CD4-positive, alpha-beta T cell (primary cell): ENCODE measurements at regions not wholly inside any gene's neighbourhood (a gene's known extent, or its start where the extent isn't known, plus 50 kb on each side); places are given as distances from the start of the nearest gene placed in this dataset.

Source experiments
- ATAC-seq: fragments of 200-7000 bp; cut with Tn5 transposase; one replicate; pipeline ENCODE4 v1.10.0; 2022; ENCODE audit warnings: mild to moderate bottlenecking; ENCODE audit not compliant: poor library complexity
- CTCF ChIA-PET: fragments of 350-600 bp; sonication (Branson Sonifier 250); formaldehyde crosslinking; loops from one replicate; lab custom pipeline; 2021; ENCODE audit warnings: antibody characterized with exemption, inconsistent platforms; lab: Charles Lee
- POLR2A ChIA-PET: fragments of 350-600 bp; sonication (Branson Sonifier 250); formaldehyde crosslinking; loops from one replicate; lab custom pipeline; 2021; ENCODE audit warnings: antibody characterized with exemption, inconsistent platforms; lab: Charles Lee
- DNase-seq, 14 experiments: peaks; one replicate each; pipeline ENCODE4 v3.0.0-alpha.2; 2013 to 2020; ENCODE audit warnings: mixed read lengths in 2 of 14
- H3K27ac ChIP-seq, 2 donors: one replicate each; pipeline versions ENCODE4 v1.5.1 to v1.7.0; 2013; ENCODE audit warnings: low read length in 2 of 2, low read depth in 1 of 2, mild to moderate bottlenecking in 1 of 2
- H3K27me3 ChIP-seq, 2 experiments: 1 replicate in 1 of 2; 2 replicates in 1 of 2; pipeline versions ENCODE4 v1.6.1 to v1.7.0; 2013; ENCODE audit warnings: low read length in 2 of 2, control low read depth in 1 of 2, mild to moderate bottlenecking in 1 of 2, moderate library complexity in 1 of 2; ENCODE audit not compliant: insufficient read depth in 2 of 2, control insufficient read depth in 1 of 2
- H3K36me3 ChIP-seq: one replicate; pipeline ENCODE4 v1.6.1; 2013; ENCODE audit warnings: low read length, control low read depth; ENCODE audit not compliant: insufficient read depth
- H3K4me1 ChIP-seq: one replicate; pipeline ENCODE4 v1.6.1; 2013; ENCODE audit warnings: low read length, control low read depth; ENCODE audit not compliant: insufficient read depth
- H3K4me3 ChIP-seq: one replicate; pipeline ENCODE4 v1.5.1; 2013; ENCODE audit warnings: mild to moderate bottlenecking, low read length, moderate library complexity
- H3K9me3 ChIP-seq, 2 experiments: 1 replicate in 1 of 2; 2 replicates in 1 of 2; pipeline versions ENCODE4 v1.6.1 to v1.7.0; 2013; ENCODE audit warnings: low read length in 2 of 2, mild to moderate bottlenecking in 2 of 2, control low read depth in 1 of 2, moderate library complexity in 1 of 2; ENCODE audit not compliant: control insufficient read depth in 1 of 2, insufficient read depth in 1 of 2
- H3K27ac Mint-ChIP-seq: one replicate; pipeline ENCODE4 v1.8.0; 2020; ENCODE audit warnings: mixed read lengths
- H3K27me3 Mint-ChIP-seq: one replicate; pipeline ENCODE4 v1.8.0; 2021; ENCODE audit warnings: mixed read lengths
- H3K36me3 Mint-ChIP-seq: one replicate; pipeline ENCODE4 v1.8.0; 2021; ENCODE audit warnings: low read depth, mixed read lengths
- H3K4me1 Mint-ChIP-seq: one replicate; pipeline ENCODE4 v1.8.0; 2021; ENCODE audit warnings: low read depth, mixed read lengths
- H3K4me3 Mint-ChIP-seq: one replicate; pipeline ENCODE4 v1.8.0; 2020; ENCODE audit warnings: mild to moderate bottlenecking, mixed read lengths
- H3K9me3 Mint-ChIP-seq: one replicate; pipeline ENCODE4 v1.8.0; 2020; ENCODE audit warnings: mixed read lengths
- CTCF ChIP-seq: fragments of 200-600 bp; IDR thresholded peaks from one replicate; pipeline ENCODE4 v1.8.0; 2022; ENCODE audit warnings: antibody characterized with exemption, mild to moderate bottlenecking
- intact Hi-C, 2 experiments: fragments of 100-400 bp; cut with DNase I in 1 of 2; cut with micrococcal nuclease in 1 of 2; formaldehyde crosslinking; loops; one replicate each; pipeline versions ENCODE4 v1.15.1 to v1.9.0; 2023 to 2025; cut with DNase I, micrococcal nuclease

GRCh38 chr16:60815865-60816264 lies 1220.4 kb downstream of the CDH8 start:
- DNase-seq (no peak), ATAC-seq (no peak)
- Histone ChIP-seq H3K9me3 (no peaks in the 10 kb centered on the region), H3K36me3 (no peaks in the 10 kb centered on the region), H3K4me3 (no peak overlapping the region), H3K4me1 (no peaks in the 10 kb centered on the region), H3K27me3 (no peaks in the 10 kb centered on the region), H3K27ac (no peak overlapping the region)
- ChIA-PET CTCF (no interaction called here), POLR2A (no interaction called here)
- H3K27me3 Mint-ChIP-seq: no peaks in the 10 kb centered on the region
- no peak overlapping the region for H3K27ac Mint-ChIP-seq
- H3K4me3 Mint-ChIP-seq: no peak overlapping the region
- TF ChIP-seq CTCF: no peak
- no peaks in the 10 kb centered on the region for H3K36me3 Mint-ChIP-seq
- peaks cover 14% of the 10 kb centered on the region for H3K9me3 Mint-ChIP-seq
- no peaks in the 10 kb centered on the region for H3K4me1 Mint-ChIP-seq
- intact Hi-C loops: no loop called here

- Mint-ChIP-seq H3K9me3 (peaks cover 13% of the 10 kb centered on the region), H3K36me3 (no peaks in the 10 kb centered on the region), H3K4me1 (no peaks in the 10 kb centered on the region), H3K27me3 (no peaks in the 10 kb centered on the region), H3K4me3 (no peak overlapping the region), H3K27ac (no peak overlapping the region)
- TF ChIP-seq CTCF: no peak
- no peak for ATAC-seq
- H3K4me1 ChIP-seq: no peaks in the 10 kb centered on the region
- no peak overlapping the region for H3K27ac ChIP-seq
- POLR2A ChIA-PET: no interaction called here
- intact Hi-C loops: no loop called here
- no peaks in the 10 kb centered on the region for H3K27me3 ChIP-seq
- no peak overlapping the region for H3K4me3 ChIP-seq
- CTCF ChIA-PET: no interaction called here
- no peaks in the 10 kb centered on the region for H3K36me3 ChIP-seq
- no peaks in the 10 kb centered on the region for H3K9me3 ChIP-seq
- DNase-seq: no peak
These were observed 1221.2 kb downstream of the CDH8 start for GRCh38 chr16:60815033-60815432.

- no peak for TF ChIP-seq CTCF
- H3K27me3 ChIP-seq: no peaks in the 10 kb centered on the region
- H3K27ac Mint-ChIP-seq: no peak overlapping the region
- no peak overlapping the region for H3K4me3 ChIP-seq
- H3K4me1 Mint-ChIP-seq: no peaks in the 10 kb centered on the region
- no peak overlapping the region for H3K4me3 Mint-ChIP-seq
- no peaks in the 10 kb centered on the region for H3K36me3 Mint-ChIP-seq
- DNase-seq: no peak
- H3K9me3 Mint-ChIP-seq: peaks cover 10% of the 10 kb centered on the region
- no peaks in the 10 kb centered on the region for H3K9me3 ChIP-seq
- ChIA-PET POLR2A (no interaction called here), CTCF (no interaction called here)
- no peak overlapping the region for H3K27ac ChIP-seq
- no peaks in the 10 kb centered on the region for H3K4me1 ChIP-seq
- ATAC-seq: no peak
- no peaks in the 10 kb centered on the region for H3K27me3 Mint-ChIP-seq
- no peaks in the 10 kb centered on the region for H3K36me3 ChIP-seq
- intact Hi-C loops: no loop called here
These were observed 1224.6 kb downstream of the CDH8 start for GRCh38 chr16:60811657-60812056.
